RWPE2 (cell line): ENCODE measurements at regions not wholly inside any gene's neighbourhood (a gene's known extent, or its start where the extent isn't known, plus 50 kb on each side); places are given as distances from the start of the nearest gene placed in this dataset.

ENCODE experiments used
- ATAC-seq: fragments of 200-7000 bp; cut with Tn5 transposase; 3 replicates; pipeline ENCODE4 v1.9.1; 2021; ENCODE audit warnings: low read depth
- DNase-seq: peaks from one replicate; pipeline ENCODE4 v3.0.0-alpha.2; 2020; ENCODE audit warnings: low spot score
- H3K27ac ChIP-seq: fragments of 450-650 bp; 2 replicates; pipeline ENCODE4 v1.5.1; 2017; ENCODE audit warnings: mild to moderate bottlenecking; ENCODE audit not compliant: poor library complexity, severe bottlenecking
- H3K27me3 ChIP-seq: fragments of 250-450 bp; sonication (Bioruptor Pico); 2 replicates; pipeline ENCODE4 v1.5.1; 2021; ENCODE audit warnings: mild to moderate bottlenecking, moderate library complexity; ENCODE audit not compliant: insufficient read depth, poor library complexity, severe bottlenecking
- H3K36me3 ChIP-seq: fragments of 250-450 bp; sonication (Bioruptor Pico); 2 replicates; pipeline ENCODE4 v1.5.1; 2020; ENCODE audit warnings: low read depth, mild to moderate bottlenecking, moderate library complexity
- H3K4me1 ChIP-seq: fragments of 250-450 bp; sonication (Bioruptor Pico); 2 replicates; pipeline ENCODE4 v1.5.1; 2021; ENCODE audit warnings: mild to moderate bottlenecking, moderate library complexity; ENCODE audit not compliant: insufficient read depth, poor library complexity, severe bottlenecking
- H3K4me3 ChIP-seq: fragments of 250-450 bp; sonication (Bioruptor Pico); 2 replicates; pipeline ENCODE4 v1.5.1; 2021; ENCODE audit warnings: mild to moderate bottlenecking, moderate library complexity; ENCODE audit not compliant: severe bottlenecking
- H3K9me3 ChIP-seq: fragments of 250-450 bp; sonication (Bioruptor Pico); 2 replicates; pipeline ENCODE4 v1.5.1; 2021; ENCODE audit warnings: mild to moderate bottlenecking, moderate library complexity; ENCODE audit not compliant: severe bottlenecking
- CTCF ChIP-seq: fragments of 450-650 bp; IDR thresholded peaks from one replicate; pipeline ENCODE4 v1.5.1; 2017; ENCODE audit warnings: mild to moderate bottlenecking, moderate library complexity; ENCODE audit not compliant: poor library complexity, severe bottlenecking

- Histone ChIP-seq H3K27ac (no peak overlapping the region), H3K27me3 (peaks cover 80% of the 10 kb centered on the region), H3K9me3 (no peaks in the 10 kb centered on the region), H3K4me1 (no peaks in the 10 kb centered on the region), H3K36me3 (no peaks in the 10 kb centered on the region), H3K4me3 (no peak overlapping the region)
- no peak for TF ChIP-seq CTCF
- DNase-seq (no peak), ATAC-seq (no peak)
Measured at GRCh38 chr14:28879573-28879996, 113.0 kb downstream of the FOXG1 start.

- Histone ChIP-seq H3K9me3 (no peaks in the 10 kb centered on the region), H3K4me1 (no peaks in the 10 kb centered on the region), H3K27ac (no peak overlapping the region), H3K27me3 (peaks cover 22% of the 10 kb centered on the region), H3K36me3 (no peaks in the 10 kb centered on the region), H3K4me3 (no peak overlapping the region)
- no peak for TF ChIP-seq CTCF
- ATAC-seq (no peak), DNase-seq (no peak)
Measured at GRCh38 chr14:28886940-28887339, 120.4 kb downstream of the FOXG1 start.

- no peak for TF ChIP-seq CTCF
- Histone ChIP-seq H3K4me3 (no peak overlapping the region), H3K9me3 (no peaks in the 10 kb centered on the region), H3K27ac (no peak overlapping the region), H3K27me3 (peaks cover 72% of the 10 kb centered on the region), H3K4me1 (no peaks in the 10 kb centered on the region), H3K36me3 (no peaks in the 10 kb centered on the region)
- no peak for ATAC-seq
- no peak for DNase-seq
Measured at GRCh38 chr14:28895389-28895788, 128.8 kb downstream of the FOXG1 start.

- Histone ChIP-seq H3K9me3 (no peaks in the 10 kb centered on the region), H3K27me3 (peaks cover 76% of the 10 kb centered on the region)
- ATAC-seq, result no peak
Measured at GRCh38 chr14:28896337-28896736, 129.8 kb downstream of the FOXG1 start.

More at GRCh38 chr14:28896337-28896736, 129.8 kb downstream of the FOXG1 start:
- Histone ChIP-seq H3K4me3 (no peak overlapping the region), H3K4me1 (no peaks in the 10 kb centered on the region), H3K27ac (no peak overlapping the region), H3K36me3 (no peaks in the 10 kb centered on the region)
- TF ChIP-seq CTCF, result no peak
- no peak for DNase-seq
